GM23248 (cell line): ENCODE measurements at regions not wholly inside any gene's neighbourhood (a gene's known extent, or its start where the extent isn't known, plus 50 kb on each side); places are given as distances from the start of the nearest gene placed in this dataset.

ENCODE experiments used
- EZH2 ChIP-seq: fragments of 200-600 bp; sonication (generic); IDR thresholded peaks from 2 replicates; pipeline ENCODE4 v1.6.1; 2018; ENCODE audit warnings: antibody characterized with exemption, mild to moderate bottlenecking; ENCODE audit not compliant: insufficient read depth, poor library complexity, severe bottlenecking
- EZH2phosphoT487 ChIP-seq: fragments of 200-600 bp; sonication (generic); IDR thresholded peaks from 2 replicates; pipeline ENCODE4 v1.6.1; 2018; ENCODE audit warnings: antibody characterized with exemption, moderate library complexity, mild to moderate bottlenecking, low read depth; ENCODE audit not compliant: insufficient read depth

DNA sequence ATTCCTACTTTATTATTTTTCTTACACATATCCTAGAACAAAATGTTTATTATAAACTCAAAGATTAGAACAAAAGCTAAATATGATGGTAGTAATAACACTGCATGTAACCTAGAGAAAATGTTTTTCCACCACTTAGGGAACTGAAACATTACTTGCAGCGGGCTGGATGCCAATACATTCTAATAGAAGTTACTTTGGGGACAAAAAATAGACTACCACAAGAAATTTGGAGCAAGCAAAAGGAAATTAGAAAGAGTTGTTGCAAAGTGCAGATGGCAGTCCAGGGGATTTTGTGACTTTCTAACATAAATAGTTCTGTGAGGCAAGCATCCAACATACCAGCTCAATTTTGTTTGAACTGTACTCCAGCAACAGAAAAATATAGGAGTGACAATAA is 255.3 kb upstream of the GRIN3A start:
- TF ChIP-seq EZH2, result no peak
- TF ChIP-seq EZH2phosphoT487, result no peak
